HG02970 (cell line): ENCODE measurements at regions not wholly inside any gene's neighbourhood (a gene's known extent, or its start where the extent isn't known, plus 50 kb on each side); places are given as distances from the start of the nearest gene placed in this dataset.

ENCODE experiments used
- ATAC-seq: cut with Tn5 transposase; IDR thresholded peaks from one replicate; pipeline ENCODE4 v1.9.1; 2021; ENCODE audit warnings: mild to moderate bottlenecking, moderate library complexity, moderate number of reproducible peaks; ENCODE audit not compliant: unreplicated experiment, low FRiP score

DNA sequence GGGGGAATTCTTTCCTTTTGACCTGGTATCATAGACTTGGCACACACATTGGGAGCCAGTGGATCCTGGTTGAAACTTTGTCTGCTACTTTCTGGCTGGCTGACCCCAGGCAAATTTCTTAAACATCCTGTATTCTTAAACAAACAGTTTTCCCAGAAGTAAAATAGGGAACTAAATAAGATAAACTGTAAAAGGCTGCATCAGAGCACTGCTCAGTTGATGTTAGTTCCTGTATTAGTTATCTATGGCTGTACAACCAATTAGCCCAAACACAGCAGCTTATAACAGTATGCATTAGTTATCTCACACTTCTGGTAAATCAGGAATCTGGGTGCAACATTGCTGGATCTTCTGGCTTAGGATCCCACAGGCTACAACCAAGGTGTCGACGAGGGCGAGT, 73.1 kb upstream of the SLCO3A1 start:
- ATAC-seq, result no peak

DNA sequence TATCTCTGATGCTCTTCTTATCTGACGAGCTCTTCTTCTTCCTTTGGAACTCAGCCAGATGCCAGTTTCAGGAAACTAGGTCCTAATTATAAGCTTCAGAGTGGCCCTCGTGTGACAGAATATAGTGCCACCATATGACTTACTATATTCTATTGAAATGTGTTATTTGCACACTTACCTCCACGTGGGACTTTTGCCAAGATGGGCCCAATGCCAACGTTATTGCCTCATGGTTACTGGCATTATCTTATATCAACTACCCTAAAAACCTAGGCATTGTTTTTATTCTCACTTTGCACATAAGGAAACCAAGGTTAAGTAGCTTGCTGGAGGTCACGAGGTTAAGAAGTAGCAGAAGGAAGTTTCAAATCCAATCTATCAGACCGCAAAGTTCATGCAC, 71.3 kb upstream of the SLCO3A1 start:
- ATAC-seq, result no peak

DNA sequence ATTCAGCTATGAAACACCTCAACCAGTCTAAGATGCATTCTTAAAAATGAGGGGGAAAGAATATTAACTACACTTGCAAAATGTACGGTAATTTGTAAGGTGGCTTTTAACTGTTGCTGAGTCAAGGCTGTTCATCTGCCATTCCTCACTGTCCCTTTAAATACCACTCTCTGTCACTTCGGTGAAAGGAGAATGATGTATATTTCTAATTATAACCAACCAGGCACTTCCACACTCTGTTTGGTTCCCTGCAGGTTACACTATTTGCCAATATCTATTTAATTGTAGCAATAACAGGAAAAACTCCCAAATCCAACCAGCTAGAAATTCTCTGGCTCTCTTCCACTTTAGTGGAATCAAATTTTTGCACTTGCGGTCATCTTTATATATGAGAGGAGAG, 70.5 kb upstream of the SLCO3A1 start:
- ATAC-seq, result no peak

DNA sequence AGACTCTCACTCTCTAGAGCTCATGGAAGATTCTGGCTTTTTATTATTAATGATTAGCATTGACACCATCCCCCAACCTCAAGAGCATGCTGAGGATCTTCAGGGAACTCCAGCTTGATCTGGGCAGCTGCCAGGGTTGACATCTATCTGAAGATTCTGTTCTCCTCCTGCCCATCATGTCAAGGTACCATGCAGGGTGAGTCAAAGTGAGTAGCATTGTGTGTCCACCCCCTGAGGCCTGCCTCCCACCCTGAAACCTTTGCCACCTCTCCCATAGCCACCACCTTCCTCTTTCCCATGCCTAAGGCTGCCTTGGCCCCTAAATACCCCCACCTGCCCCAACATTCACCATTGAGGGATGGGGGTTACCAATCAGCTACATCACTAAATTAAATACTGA, 70.1 kb upstream of the SLCO3A1 start:
- ATAC-seq, result no peak

DNA sequence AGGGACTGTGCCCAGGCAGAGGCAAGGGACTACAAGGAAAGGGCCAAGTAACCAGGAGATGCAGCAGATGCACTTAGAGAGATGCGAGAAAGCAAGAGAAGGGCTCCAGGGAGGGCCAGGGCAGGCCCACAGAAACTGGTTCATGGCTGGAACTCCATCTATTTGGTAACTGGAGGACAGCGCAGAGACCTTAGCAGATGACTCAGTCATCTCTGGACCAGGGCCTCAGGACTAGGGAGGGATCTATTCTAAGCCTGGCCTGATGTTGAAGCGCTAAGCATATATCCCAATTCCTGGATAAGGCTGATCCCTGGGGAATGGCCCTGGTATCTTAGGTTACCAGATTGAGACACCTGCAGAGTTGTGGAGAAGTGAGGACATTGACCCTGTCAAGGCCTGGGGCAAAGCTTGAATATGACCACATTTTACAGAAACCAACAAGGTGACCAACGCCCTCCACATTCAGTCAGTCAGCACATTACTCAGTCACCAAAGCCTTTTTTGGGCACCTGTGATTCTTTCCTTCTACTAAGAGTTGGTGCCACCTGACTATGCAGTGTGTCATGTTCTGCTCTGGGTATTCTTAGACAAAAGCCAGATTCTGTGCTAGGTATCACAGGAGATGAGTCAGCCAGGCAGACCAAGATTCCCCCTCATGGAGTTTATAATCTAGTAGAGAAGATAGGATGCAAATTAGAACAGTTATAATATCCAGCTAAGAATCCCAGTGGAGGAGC, 68.4 kb upstream of the SLCO3A1 start:
- no peak for ATAC-seq

DNA sequence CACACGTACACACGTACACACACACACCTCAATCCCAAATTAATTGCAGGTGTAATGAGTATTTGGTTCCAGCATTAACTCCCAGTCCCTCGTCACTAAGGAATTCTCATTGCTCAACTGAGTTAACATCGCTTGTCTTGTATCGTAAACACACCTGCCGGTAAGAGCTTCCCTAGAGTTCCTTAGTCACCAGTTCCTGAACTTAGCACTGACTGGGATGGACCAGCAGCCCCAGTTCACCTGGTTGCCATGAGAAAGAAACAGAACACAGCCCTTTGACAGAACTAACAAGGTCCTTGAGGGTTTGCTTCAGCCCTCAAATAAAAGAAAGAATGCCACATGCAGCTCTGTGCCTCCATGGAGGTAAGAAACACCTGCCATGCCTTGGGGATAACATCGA, 66.3 kb upstream of the SLCO3A1 start:
- ATAC-seq, result no peak

DNA sequence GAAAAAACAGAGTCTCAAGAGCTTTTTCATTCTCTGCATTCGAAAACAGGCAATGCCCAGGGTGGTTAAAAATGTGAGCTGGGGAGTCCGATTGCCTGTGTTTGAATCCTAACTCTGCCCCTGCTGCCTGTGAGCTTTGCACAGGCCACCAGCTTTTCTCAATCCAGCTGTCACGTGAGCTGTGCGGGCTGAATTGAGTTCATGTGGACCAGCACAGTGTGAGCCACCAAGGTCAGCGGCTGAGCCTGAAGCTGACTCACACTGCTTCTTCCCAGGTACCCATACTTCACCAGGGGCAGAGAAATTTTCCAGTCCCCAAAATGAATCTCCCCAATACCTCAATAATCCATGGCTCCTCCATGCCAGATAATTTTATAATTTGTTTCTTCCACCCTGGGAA, 64.4 kb upstream of the SLCO3A1 start:
- ATAC-seq, result no peak

DNA sequence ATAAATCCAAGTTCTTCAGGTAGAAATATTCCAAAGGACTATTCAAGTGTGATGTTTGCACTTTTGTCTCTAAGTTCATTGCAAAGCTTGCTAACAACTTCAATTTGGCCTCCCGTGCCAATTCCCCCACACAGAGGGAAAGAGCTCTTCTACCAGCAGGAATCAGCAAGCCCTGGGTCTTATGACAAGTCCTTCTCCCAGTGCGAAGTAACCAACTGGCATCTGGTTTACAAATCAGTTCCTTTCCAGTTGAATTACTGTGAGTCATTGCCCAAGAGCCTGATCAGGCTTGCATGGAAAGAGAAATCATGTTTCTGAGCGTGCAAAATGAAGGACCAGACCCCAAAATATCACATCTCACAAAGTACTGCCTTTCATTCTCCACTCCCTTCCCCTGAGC, 62.7 kb upstream of the SLCO3A1 start:
- ATAC-seq, result no peak

DNA sequence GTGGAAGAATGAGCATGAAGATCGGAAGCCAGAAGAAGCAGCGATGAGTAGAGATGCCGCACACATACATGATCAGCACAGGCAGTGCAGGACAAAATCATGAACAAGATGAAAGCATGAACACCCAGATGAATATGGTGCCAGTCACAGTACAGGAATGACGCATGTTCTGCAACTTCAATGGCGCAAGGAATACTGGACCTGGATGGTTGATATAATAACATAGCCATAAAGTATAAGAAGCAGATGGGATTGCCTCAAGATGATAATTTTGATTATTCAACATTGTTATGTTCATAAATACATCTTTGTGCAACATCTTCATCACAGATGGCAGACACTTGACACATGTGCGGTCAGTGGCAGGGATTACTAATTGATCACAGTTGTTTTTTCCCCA, 59.7 kb upstream of the SLCO3A1 start:
- ATAC-seq, result no peak

DNA sequence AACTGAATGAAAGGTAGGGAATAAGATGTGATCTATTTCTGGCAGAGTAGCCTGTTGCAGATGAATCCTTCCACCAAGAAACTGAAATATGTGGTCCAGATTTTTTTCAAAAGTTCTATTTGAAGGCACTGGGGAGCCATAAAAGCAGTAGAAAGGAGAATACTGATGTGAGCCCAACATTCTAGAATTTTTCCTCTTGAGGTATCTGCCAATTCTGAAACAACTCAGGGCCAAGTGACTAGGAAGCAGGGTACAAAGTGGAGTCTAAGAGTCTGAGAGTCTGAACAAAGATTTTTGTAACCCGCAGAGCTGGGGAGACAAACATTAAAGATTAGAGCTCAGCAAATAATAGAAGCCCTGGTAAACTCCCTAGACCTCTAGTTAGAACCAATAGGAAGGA, 58.3 kb upstream of the SLCO3A1 start:
- ATAC-seq, result no peak

DNA sequence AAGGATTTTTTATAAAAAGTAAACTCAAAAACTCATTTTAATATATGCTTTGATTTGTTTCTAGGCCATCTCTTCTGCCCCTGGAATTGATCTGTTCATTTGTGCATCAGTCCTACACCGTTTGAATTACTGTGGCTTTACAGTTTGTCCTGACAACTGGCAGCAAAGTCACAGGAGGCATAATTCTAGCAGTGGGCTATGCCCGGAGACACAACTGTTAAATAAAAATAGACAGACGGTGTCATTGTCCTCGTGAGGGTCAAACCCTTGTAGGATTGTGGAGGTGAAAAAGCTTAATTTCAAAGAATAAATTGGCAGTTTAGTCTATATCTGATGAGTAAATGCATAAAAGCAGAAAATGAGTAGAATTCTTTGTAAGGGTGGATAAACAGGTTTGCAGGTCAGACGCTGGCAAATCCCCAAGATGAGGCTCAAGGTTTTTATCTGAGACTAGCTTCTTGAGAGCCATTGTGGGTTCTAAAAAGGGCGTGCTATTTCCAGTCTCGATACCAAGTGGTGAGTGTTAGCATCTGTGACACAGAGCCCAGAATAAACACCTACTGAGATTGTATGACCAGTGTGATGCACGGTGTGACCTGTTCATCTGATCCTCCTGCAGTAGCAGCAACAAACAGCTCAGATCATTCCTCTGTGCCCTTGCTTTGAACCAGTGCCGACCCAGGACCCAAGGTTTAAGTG, 51.5 kb upstream of the SLCO3A1 start:
- no peak for ATAC-seq

DNA sequence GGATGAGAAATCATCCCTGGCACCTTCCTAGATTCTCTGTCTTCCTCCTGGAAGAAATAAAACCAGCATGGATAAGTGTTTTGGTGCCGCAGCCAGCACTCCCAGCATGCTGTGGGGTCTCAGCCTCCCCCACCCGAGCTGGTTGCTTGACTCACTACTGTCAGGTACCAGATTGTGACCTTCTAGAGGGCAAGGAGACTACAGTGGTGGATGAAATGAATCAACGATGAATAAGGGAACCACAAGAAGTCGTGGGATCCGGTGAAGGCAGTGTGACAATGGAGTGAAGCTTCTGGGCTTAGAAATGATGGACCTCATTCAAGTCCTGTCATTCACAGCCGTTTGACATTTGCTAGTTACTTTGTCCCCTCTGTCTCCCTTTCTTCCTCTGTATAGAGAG, 50.2 kb upstream of the SLCO3A1 start:
- no peak for ATAC-seq
